ENCODE measurements at regions not wholly inside any gene's neighbourhood (a gene's known extent, or its start where the extent isn't known, plus 50 kb on each side); places are given as distances from the start of the nearest gene placed in this dataset.

- TF ChIP-seq EZH2phosphoT487 (IDR thresholded peaks at IDR 0.05; ENCODE audit: borderline replicate concordance, low read length) (no peak), CTCF (conservative IDR thresholded peaks at IDR 0.05; ENCODE audit: low read depth, low read length) (peak; percentile 94), EZH2 (IDR thresholded peaks at IDR 0.05; ENCODE audit: low read length, unreplicated experiment) (no peak)
Observed at GRCh38 chr6:20291764-20292580, 79.7 kb upstream of the MBOAT1 start.
